OCI-LY3 (cell line): ENCODE measurements at regions not wholly inside any gene's neighbourhood (a gene's known extent, or its start where the extent isn't known, plus 50 kb on each side); places are given as distances from the start of the nearest gene placed in this dataset.
"Not testable (repeated sequence)": the region's sequence is repeated elsewhere in the genome, so short reads cannot be mapped to it uniquely, and the experiment has no call there.

Source experiments
- EZH2phosphoT487 ChIP-seq: fragments of 200-600 bp; shearing (Covaris generic); IDR thresholded peaks from 2 replicates; pipeline ENCODE4 v1.6.1; 2018; ENCODE audit warnings: antibody characterized with exemption, mixed run types, low read depth
- TF ChIP-seq, protein P1 (sequence below): fragments of 200-600, 300-600 bp; sonication (generic); IDR thresholded peaks from 2 replicates; pipeline ENCODE4 v1.5.1; 2014; ENCODE audit warnings: antibody characterized with exemption, low read length, low read depth

DNA sequence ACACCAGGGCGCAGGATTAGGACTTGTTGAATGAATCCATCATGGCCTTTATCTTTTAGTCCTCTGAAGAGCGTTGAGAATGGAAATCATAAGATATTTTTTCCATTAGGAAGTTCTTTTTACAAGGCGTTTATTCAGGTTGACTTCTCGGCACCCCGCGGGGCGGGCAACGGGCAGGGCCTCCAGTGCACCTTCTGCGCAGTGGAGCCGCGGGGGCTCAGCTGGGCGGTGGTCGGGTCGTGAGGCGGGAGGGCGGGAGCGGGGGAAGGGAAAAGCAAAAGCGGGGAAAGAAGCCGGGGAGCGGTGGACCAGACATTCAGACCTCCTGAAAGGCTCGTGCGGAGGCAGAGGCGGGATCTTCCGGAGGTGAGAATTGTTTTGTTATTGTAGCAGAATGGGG lies 258.3 kb upstream of the NOTCH2NLA start:
- TF ChIP-seq, protein P1, sequence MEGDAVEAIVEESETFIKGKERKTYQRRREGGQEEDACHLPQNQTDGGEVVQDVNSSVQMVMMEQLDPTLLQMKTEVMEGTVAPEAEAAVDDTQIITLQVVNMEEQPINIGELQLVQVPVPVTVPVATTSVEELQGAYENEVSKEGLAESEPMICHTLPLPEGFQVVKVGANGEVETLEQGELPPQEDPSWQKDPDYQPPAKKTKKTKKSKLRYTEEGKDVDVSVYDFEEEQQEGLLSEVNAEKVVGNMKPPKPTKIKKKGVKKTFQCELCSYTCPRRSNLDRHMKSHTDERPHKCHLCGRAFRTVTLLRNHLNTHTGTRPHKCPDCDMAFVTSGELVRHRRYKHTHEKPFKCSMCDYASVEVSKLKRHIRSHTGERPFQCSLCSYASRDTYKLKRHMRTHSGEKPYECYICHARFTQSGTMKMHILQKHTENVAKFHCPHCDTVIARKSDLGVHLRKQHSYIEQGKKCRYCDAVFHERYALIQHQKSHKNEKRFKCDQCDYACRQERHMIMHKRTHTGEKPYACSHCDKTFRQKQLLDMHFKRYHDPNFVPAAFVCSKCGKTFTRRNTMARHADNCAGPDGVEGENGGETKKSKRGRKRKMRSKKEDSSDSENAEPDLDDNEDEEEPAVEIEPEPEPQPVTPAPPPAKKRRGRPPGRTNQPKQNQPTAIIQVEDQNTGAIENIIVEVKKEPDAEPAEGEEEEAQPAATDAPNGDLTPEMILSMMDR: not testable (repeated sequence)
- not testable (repeated sequence) for TF ChIP-seq EZH2phosphoT487
